ENCODE measurements at regions not wholly inside any gene's neighbourhood (a gene's known extent, or its start where the extent isn't known, plus 50 kb on each side); places are given as distances from the start of the nearest gene placed in this dataset.

DNA sequence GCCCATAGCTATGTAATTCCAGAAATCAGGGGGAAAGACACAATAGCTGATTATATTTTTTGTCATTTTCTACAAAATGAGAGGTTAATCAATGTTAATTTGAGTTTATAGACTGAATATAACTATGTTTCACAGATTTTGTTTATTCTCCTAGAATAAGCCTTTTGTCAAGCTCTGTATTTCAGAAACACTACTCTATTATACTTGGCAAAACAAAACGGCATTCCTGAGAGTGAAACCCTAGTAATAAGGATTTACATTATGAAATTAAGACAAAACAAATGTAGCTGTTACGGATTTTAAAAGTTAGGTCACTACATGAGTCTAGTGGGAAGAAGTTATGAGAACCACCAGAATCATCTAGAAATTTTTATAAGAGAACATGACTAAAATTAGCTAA is 334.2 kb downstream of the KLF12 start:
- TF ChIP-seq, protein P1, sequence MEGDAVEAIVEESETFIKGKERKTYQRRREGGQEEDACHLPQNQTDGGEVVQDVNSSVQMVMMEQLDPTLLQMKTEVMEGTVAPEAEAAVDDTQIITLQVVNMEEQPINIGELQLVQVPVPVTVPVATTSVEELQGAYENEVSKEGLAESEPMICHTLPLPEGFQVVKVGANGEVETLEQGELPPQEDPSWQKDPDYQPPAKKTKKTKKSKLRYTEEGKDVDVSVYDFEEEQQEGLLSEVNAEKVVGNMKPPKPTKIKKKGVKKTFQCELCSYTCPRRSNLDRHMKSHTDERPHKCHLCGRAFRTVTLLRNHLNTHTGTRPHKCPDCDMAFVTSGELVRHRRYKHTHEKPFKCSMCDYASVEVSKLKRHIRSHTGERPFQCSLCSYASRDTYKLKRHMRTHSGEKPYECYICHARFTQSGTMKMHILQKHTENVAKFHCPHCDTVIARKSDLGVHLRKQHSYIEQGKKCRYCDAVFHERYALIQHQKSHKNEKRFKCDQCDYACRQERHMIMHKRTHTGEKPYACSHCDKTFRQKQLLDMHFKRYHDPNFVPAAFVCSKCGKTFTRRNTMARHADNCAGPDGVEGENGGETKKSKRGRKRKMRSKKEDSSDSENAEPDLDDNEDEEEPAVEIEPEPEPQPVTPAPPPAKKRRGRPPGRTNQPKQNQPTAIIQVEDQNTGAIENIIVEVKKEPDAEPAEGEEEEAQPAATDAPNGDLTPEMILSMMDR (IDR thresholded peaks at IDR 0.05), result no peak
- TF ChIP-seq POLR2A (IDR thresholded peaks at IDR 0.05; ENCODE audit: low read depth) (no peak), EP300 (IDR thresholded peaks at IDR 0.05) (no peak)

Data from esophagus muscularis mucosa (tissue), 4 donors.